Right ventricle myocardium superior (tissue), 1 donor: ENCODE measurements at regions not wholly inside any gene's neighbourhood (a gene's known extent, or its start where the extent isn't known, plus 50 kb on each side); places are given as distances from the start of the nearest gene placed in this dataset.

ENCODE experiments used
- ATAC-seq: fragments of 200-7000 bp; cut with Tn5 transposase; one replicate; pipeline ENCODE4 v1.9.1; 2020; ENCODE audit warnings: mild to moderate bottlenecking; ENCODE audit not compliant: poor library complexity
- DNase-seq: peaks from one replicate; pipeline ENCODE4 v3.0.0-alpha.2; 2020
- intact Hi-C: fragments of 100-400 bp; cut with DNase I; formaldehyde crosslinking; loops from one replicate; pipeline ENCODE4 v1.11.2; 2022
- donor health status: DM: no; HTN: yes; CAD: no; lungs with severe emphysema.

DNA sequence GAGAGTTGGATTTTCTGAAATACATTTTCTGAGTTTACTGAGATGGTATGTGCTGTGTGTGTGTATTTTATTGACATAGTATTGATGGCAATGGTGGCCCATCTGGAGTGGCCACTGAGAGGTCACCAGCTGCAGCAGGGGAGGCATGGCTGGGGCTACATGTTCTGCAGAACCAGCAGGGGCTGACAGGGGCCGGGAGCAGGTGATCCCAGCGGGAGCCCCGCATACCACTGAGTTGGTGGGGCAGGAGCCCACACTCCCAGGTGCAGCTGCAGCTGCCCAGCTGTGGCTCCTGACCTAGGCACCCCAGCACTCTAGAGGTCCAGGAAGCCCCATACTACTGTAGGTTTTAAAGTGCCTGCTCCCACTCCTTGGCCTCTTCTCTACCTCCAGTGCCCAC, 1044.2 kb upstream of the CDH9 start:
- ATAC-seq: no peak
- no peak for DNase-seq
- intact Hi-C loops: no loop called here

GRCh38 chr5:28077291-28078240, 1039.2 kb upstream of the CDH9 start:
- no peak for ATAC-seq
- DNase-seq: no peak
- intact Hi-C loops: no loop called here

GRCh38 chr5:28066856-28067255, 1028.5 kb upstream of the CDH9 start:
- no peak for ATAC-seq
- intact Hi-C loops: no loop called here
- no peak for DNase-seq

DNA sequence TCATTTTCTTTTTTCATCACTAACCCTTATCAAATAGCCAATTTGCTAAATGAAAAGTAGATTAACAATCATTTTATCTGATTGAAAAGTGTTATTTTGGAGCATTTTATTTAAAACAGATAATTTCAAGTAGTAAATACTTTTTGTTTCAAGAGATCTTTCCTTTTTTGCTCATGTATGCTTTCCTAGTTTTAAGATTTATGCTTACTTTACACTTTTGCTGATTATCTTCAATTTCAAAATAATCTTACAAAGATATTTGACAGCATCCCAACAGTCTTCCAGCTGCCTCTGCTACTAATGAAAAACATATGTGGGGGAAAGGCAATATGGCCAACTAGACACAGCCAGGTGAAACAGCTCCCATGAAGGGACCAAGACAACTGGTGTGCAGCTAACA, 1027.3 kb upstream of the CDH9 start:
- DNase-seq: no peak
- ATAC-seq: no peak

DNA sequence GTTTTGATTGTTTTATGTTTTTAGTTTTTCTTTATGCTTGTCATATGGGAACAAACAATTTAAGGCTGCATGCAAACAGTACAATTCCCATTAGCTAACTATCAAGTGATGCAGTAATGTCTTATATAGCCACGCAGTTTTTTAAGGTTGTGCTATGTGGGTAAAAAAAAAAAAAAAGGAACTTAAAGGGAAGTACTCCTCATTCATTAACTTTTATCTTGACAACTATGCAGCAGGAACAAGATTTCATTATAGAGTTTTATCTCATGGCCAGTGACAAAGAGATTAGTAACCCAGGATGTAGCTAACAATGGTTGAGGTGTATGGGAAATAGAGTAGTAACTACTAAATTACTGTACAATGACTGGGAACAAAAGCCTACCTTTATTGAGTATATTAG, 1008.2 kb upstream of the CDH9 start:
- DNase-seq (no peak), ATAC-seq (no peak)
- intact Hi-C loops: no loop called here

More for the DNA sequence above, 1027.3 kb upstream of the CDH9 start:
- intact Hi-C loops: no loop called here

GRCh38 chr5:28027851-28028250, 989.5 kb upstream of the CDH9 start:
- ATAC-seq (no peak), DNase-seq (no peak)
- intact Hi-C loops: no loop called here

- DNase-seq (no peak), ATAC-seq (no peak)
- intact Hi-C loops: no loop called here
These were observed 978.8 kb upstream of the CDH9 start for GRCh38 chr5:28017178-28017577.

- no peak for ATAC-seq
- intact Hi-C loops: no loop called here
- DNase-seq: no peak
These were observed 976.4 kb upstream of the CDH9 start for GRCh38 chr5:28014779-28015178.

DNA sequence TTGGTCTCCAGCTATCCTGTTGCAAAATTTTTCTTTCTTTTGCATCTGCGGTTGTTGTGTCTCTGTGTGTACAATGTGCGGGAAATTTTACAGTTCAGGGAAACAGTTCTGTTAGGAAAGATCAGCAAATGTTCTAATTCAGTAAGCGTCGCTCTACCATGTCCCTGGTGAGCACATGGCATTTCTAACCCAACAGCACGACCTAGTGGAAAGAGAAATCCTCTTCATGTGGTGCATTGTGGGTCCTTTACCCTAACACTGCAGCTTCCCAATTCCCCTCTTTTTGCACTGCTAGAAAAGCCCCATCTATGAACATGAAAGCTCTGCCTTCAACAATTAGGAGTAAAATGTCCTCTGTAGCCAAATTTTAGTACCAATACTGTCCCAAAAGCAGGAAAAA, 974.2 kb upstream of the CDH9 start:
- DNase-seq: no peak
- intact Hi-C loops: no loop called here
- ATAC-seq: no peak

DNA sequence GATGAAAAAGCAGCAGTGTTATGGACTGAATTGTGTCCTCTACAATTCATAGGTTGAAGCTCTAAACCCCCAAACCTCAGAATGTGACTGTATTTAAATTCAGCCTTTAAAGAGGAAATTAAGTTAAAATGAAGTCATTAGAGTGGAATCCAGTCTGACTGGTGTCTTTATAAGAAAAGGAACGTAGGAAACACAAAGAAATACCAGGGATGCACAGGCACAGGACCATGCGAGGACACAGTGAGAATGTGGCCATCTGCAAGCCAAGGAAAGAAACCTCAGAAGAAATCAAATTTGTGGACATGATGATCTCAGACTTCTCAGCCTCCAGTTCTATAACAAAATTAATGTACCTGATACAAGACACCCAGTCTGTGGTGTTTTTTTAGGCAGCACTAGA, 971.2 kb upstream of the CDH9 start:
- no peak for DNase-seq
- intact Hi-C loops: no loop called here
- no peak for ATAC-seq

DNA sequence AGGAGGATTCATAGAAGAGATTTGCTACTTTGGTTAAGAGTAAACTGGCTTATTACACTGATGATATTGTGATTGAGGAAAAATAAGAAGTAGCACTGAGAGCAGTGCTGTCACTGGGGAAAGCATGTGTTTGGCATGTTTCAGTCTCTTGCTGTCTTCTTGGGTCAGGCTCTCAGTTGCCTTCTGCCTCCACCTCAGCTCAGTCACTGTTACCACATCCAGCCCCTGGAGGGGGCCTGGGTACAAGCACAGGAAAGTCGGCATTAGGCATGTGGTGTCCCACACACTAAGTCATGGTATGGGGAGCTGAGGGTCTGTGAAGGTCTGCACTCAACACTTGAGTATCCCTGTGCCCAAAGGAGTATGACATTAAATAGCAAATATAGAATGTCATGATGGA, 958.3 kb upstream of the CDH9 start:
- ATAC-seq (no peak), DNase-seq (no peak)
- intact Hi-C loops: no loop called here

- intact Hi-C loops: no loop called here
- no peak for ATAC-seq
- DNase-seq: no peak
These were observed 957.5 kb upstream of the CDH9 start for GRCh38 chr5:27995867-27996266.

- intact Hi-C loops: no loop called here
- no peak for ATAC-seq
- DNase-seq: no peak
These were observed 939.9 kb upstream of the CDH9 start for GRCh38 chr5:27978322-27978721.

DNA sequence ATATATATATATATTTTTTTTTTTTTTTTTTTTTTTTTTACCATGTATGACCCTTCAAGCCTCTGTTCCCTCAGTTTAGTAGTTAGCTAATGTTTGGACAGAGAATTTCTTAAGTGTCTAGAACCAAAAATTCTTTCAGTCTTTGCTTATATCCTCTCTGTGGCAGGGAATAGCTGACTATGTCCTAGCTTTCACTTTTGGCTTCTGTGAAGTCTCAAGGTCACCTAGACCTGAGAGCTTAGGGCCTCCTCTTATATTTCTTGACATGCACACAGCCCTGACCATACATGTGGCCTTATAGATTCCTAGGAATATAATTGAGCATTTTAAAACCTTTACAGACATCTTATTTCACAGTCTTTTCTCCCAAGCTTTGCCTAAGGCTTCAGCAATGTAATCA, 930.8 kb upstream of the CDH9 start:
- ATAC-seq (no peak), DNase-seq (no peak)
- intact Hi-C loops: no loop called here

GRCh38 chr5:27963050-27963783, 924.8 kb upstream of the CDH9 start:
- DNase-seq (peak; percentile 28), ATAC-seq (no peak)
- intact Hi-C loops: no loop called here

DNA sequence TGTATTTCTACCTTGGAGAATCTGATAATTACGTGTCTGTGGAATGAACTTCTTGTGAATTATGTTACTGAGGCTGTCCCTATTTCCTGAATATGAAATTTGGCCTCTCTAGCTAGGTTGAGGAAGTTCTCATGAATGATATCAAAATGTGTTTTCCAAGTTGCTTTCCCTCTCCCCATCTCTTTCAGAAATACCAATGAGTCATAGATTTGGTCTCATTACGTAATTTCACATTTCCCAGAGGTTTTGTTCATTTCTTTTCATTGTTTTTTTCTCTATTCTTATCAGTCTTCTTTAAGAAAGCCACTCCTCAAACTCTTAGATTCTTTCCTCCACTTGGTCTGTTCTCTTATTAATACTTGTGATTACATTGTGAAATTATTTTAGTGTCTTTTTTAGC, 923.8 kb upstream of the CDH9 start:
- no peak for DNase-seq
- ATAC-seq: no peak
- intact Hi-C loops: no loop called here

GRCh38 chr5:27947088-27947487, 908.7 kb upstream of the CDH9 start:
- intact Hi-C loops: no loop called here
- ATAC-seq (no peak), DNase-seq (no peak)

GRCh38 chr5:27944471-27944870, 906.1 kb upstream of the CDH9 start:
- DNase-seq: no peak
- ATAC-seq: no peak
- intact Hi-C loops: no loop called here

DNA sequence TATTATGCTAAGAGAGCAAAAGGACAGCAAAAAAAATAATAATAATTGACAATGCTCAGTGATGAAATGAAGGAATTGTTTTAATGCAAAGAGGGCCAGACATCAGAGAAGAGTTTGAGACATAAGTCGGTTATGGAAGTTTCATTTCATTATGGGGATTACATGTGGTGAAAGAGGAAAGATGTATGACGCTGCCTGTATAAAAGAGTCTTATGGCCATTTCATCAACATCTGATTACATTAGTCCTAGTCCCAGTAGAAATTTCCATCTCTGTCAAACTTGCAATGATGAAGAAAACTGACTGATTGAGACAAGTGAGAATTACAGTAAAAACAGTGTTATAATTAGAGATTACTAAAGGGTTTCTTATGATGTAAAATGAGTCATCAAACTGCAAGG, 900.6 kb upstream of the CDH9 start:
- ATAC-seq (no peak), DNase-seq (no peak)
- intact Hi-C loops: no loop called here

DNA sequence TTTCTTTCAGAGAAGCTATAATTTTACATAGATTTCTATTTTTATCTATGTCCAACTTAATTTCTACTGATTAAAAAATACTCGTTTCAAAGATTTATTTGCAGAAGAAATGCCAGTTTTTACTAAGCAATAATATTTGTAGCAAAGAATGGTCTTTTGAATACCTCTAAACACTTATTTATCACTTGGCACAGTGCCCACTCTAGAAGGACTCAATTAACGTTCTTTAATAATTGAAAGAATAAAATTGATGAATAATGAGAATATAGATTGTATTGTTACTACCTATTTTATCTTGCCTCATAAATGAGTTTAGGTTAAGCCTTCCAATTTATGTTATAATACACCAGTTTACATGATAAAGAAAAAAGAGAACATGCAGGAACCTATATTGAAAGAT, 889.7 kb upstream of the CDH9 start:
- no peak for DNase-seq
- ATAC-seq: no peak
- intact Hi-C loops: no loop called here
